ENCODE measurements at regions not wholly inside any gene's neighbourhood (a gene's known extent, or its start where the extent isn't known, plus 50 kb on each side); places are given as distances from the start of the nearest gene placed in this dataset.

DNA sequence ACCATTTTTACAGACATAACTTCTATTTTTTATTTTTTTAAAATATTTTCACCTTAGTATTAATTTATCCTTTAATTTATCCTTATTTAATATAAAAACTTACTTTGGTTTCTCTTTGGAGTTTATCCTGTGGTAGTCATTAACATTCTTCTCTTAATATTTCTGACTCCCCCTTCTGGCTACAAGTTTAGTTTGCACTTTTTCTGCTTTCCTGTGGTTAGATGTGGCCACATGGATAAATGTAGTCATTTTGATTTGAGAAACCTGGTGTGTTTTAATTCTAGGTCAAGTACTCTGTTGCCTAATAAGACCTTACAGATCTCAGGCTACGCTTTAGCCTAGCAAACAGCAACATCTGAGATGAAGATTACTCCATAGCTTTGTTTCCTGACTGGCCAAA, 1187.5 kb downstream of the HACE1 start:
- H3K4me1 ChIP-seq = no peaks in the 10 kb centered on the region
- no peaks in the 10 kb centered on the region for H3K27me3 ChIP-seq
- peak; percentile 54 for TF ChIP-seq CTCF (IDR thresholded peaks at IDR 0.05; ENCODE audit: low read depth, low read length)
- DNase-seq = no peak
- no peaks in the 10 kb centered on the region for H3K36me3 ChIP-seq
- no peak overlapping the region for H3K4me3 ChIP-seq (ENCODE audit: low read depth, low read length)
- no peaks in the 10 kb centered on the region for H3K9me3 ChIP-seq

- H3K4me3 ChIP-seq (ENCODE audit: low read depth, low read length) = no peak overlapping the region
- no peaks in the 10 kb centered on the region for H3K27me3 ChIP-seq
- no peak for DNase-seq
- H3K4me1 ChIP-seq = no peaks in the 10 kb centered on the region
- no peaks in the 10 kb centered on the region for H3K36me3 ChIP-seq
- H3K9me3 ChIP-seq = no peaks in the 10 kb centered on the region
- TF ChIP-seq CTCF (IDR thresholded peaks at IDR 0.05; ENCODE audit: low read depth, low read length) = no peak
These were observed 1230.1 kb downstream of the HACE1 start for GRCh38 chr6:103629613-103630012.

GRCh38 chr6:103617642-103618041, 1242.1 kb downstream of the HACE1 start:
- Histone ChIP-seq H3K27me3 (no peaks in the 10 kb centered on the region), H3K36me3 (no peaks in the 10 kb centered on the region), H3K4me1 (no peaks in the 10 kb centered on the region), H3K4me3 (ENCODE audit: low read depth, low read length) (no peak overlapping the region), H3K9me3 (no peaks in the 10 kb centered on the region)
- TF ChIP-seq CTCF (IDR thresholded peaks at IDR 0.05; ENCODE audit: low read depth, low read length) = no peak
- DNase-seq = no peak

DNA sequence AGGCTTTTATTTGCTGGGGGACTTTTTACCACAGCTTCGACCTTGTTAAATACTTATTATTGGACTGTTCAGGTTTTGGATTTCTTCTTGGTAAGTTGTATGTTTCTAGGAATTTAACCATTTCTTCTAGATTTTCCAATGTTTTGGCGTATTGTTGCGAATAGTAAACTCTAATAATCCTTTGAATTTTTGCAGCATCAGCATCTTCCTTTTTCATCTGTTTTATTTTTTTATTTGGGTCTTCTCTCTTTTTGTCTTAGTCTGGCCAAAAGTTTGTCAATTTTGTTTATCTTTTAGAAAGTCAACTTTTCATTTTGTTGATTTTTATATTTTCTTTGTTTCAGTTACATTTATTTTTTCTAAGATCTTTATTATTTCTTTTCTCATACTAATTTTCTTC, 1272.0 kb downstream of the HACE1 start:
- no peak for DNase-seq
- no peak overlapping the region for H3K4me3 ChIP-seq (ENCODE audit: low read depth, low read length)
- no peaks in the 10 kb centered on the region for H3K36me3 ChIP-seq
- TF ChIP-seq CTCF (IDR thresholded peaks at IDR 0.05; ENCODE audit: low read depth, low read length) = no peak
- no peaks in the 10 kb centered on the region for H3K27me3 ChIP-seq
- no peaks in the 10 kb centered on the region for H3K4me1 ChIP-seq
- H3K9me3 ChIP-seq = no peaks in the 10 kb centered on the region

GRCh38 chr6:103578115-103578514, 1281.6 kb downstream of the HACE1 start:
- TF ChIP-seq CTCF (IDR thresholded peaks at IDR 0.05; ENCODE audit: low read depth, low read length) = no peak
- Histone ChIP-seq H3K4me3 (ENCODE audit: low read depth, low read length) (no peak overlapping the region), H3K36me3 (no peaks in the 10 kb centered on the region), H3K4me1 (no peaks in the 10 kb centered on the region), H3K27me3 (no peaks in the 10 kb centered on the region), H3K9me3 (no peaks in the 10 kb centered on the region)
- no peak for DNase-seq

DNA sequence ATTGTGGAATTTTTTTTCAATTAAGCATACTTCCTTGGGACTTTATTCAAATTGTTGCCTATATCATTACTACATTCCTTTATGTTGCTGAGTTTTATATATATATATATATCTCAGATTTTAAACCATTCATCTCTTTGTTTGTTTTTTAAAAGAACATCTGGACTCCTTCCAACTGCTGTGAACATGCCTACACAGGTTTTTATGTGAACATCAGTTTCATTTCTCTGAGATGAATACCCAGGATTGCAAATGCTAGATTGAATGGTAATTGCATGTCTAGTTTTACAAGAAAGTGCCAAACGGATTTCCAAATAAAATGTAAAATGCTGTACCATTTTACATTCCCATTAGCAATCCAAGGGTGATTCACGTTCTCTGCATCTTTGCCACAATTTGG, 1289.3 kb downstream of the HACE1 start:
- no peak for DNase-seq
- Histone ChIP-seq H3K4me1 (no peaks in the 10 kb centered on the region), H3K4me3 (ENCODE audit: low read depth, low read length) (no peak overlapping the region), H3K9me3 (no peaks in the 10 kb centered on the region), H3K27me3 (no peaks in the 10 kb centered on the region), H3K36me3 (no peaks in the 10 kb centered on the region)
- no peak for TF ChIP-seq CTCF (IDR thresholded peaks at IDR 0.05; ENCODE audit: low read depth, low read length)

All from BE2C (cell line).